Retina (tissue), 1 donor: ENCODE measurements at regions not wholly inside any gene's neighbourhood (a gene's known extent, or its start where the extent isn't known, plus 50 kb on each side); places are given as distances from the start of the nearest gene placed in this dataset.

Source experiments
- DNase-seq: peaks from one replicate; pipeline ENCODE4 v3.0.0-alpha.2; 2016

DNA sequence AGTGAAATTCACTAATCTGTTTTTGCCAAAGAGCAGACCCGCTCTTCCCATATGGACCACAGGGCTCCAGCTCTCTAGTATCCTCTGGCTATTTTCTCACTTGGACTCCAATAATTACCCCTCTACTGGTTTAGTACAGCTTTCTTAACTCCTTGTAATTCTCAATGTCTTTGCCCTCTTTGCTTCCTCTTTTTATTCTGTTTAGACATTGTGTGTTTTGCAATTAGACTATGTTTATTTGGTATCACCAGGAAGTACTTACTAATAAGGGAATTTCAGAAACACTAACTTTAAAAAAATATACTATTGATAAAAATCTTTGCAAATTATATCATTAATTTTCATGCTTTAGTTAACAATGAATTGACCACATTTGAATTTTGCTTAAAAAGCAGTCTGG, 111.6 kb upstream of the OBI1 start:
- no peak for DNase-seq

DNA sequence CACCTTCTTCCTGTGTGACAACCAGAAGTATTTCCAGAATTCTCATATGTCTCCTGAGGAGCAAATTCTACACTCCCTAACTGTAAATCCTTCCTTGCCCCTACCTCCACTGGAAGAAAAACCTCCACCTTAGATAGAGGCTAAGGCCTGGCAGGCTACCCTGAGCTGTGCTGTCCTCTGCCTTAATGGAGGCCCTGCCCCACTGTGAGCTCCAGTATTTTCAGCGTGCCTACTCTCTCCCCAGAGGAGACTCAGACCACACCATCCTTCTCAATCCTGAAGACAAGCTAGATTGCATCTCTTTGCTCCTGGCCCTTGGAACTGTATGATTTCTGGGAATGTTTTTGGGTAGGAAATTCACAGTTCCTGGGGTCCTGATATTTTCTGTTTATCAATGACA, 110.0 kb upstream of the OBI1 start:
- DNase-seq, result no peak

DNA sequence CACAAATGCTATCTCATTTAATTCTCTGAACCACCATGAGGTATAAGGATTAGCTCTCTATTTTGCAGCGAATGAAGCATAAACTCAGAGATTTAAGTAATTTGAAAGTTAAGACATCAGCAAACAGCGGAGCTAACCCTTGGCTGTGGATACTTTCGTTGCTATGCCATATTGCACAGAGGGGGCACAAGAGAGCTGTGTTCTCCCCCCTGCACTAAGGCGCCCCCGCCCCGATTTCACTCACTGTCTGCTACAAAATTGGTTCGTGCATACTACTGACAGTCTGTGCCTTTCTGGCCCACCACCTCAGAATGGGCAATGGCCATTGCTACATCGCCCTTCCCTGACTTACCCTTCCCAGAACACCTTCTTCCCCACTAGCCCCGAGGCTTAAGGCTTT, 105.7 kb upstream of the OBI1 start:
- DNase-seq, result no peak

DNA sequence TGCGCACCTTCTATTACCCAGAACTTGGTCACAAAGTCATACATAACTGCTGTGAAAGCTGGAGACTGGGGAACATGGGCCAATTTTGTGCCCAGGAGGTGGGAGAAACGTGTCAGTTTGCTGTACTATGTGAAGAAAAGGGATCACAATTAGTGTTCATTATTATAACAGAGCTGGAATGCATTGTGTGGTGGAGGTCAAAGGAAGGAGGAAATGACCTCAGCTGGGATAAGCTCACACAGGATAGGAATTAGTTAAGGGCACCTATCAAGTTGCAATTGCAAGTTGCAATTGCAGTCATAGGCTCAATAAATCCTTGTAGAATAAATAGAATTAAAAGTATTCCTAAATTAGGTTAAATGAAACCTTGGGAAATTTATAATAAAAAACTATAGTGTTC, 103.9 kb upstream of the OBI1 start:
- no peak for DNase-seq

DNA sequence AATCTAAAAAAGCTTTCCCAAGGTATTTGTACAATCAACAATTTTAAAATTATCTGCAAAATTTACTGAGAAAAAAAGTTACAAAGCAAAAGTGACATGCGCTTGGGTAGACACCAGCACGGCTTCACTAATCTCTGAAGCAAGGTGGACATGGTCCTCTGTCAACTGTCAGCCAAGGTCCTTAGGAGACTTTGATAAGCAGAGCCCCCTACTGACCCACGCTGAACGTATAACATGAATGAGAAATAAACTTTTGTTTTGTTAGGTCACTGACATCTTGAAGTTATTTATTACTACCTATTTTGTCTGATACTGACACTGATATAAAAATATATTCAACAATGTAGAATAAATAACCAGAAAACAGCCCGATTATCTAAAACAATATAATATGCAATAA, 100.7 kb upstream of the OBI1 start:
- DNase-seq, result no peak

DNA sequence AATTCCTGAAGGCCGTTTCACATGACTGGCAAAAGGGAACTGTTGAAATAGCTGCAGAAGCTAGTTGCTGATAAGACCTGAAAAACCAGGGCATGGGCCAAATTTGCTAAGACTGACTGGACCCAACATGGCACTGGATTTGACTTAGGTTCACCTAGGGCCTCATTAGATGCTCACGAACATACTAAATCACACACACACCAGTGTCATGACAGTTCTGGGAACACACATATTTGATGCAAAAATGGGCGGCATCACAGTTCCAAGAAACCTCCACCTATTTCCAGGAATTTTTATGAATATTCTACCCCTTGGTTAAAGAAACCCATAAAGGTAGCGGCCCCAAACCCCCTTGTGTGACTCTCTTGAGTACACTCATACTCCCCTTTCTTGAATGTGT, 99.6 kb upstream of the OBI1 start:
- DNase-seq, result no peak

DNA sequence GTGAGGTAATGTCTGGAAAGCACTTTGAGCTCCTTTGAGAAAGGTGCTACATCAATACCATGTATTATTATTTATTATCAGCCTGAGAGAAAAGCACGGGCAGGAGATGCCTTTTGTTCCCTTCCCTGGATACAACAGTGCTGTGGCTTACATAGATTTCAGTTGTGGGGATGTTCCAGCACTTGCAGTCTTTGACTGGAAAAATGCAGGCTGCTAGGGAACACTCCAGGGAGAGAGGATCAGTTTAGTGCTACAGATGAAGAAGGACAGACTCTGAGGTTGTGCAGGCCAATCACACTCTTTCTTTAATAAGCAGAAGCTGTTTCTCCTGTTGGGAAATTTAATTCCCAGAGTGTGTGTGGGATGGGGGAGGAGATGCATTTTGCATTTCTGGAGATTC, 94.5 kb upstream of the OBI1 start:
- DNase-seq, result peak; percentile 22

DNA sequence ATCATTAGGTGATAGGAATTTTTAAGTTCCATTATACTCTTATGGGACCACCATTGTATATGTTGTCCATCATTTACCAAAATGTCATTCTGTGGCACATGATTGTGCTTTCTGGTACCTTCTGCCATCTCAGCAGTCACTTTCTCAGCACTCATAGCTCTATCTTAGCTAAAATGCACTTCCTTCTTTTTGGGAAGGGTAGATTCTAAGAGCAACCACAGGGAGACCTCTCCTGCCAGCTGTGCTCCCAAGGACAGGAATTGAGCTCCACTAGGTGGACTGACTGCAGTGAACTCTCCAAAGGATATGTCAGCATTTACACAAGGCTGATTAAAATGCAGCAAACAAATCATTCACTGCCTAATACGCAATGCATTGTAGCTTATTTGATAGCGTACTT, 91.8 kb upstream of the OBI1 start:
- no peak for DNase-seq

DNA sequence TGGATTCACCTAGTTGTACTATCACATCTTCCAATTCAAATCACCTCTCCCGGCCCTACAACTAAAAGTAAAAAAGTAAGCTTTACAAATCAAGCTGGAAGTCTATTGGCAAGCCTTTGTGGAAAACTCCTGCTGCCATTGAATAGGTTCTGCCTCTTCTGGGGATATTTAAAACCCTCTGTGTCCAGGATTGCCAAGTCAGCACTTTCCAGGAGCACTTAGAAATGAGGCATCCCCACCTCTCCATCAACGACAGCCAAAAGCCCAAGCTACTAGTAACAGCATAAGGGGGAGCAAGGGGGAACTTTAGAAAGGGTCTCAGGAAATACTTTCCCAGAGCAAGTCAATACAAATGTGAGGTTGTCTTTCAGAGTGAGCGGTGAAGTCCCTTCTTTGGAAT, 85.0 kb upstream of the OBI1 start:
- no peak for DNase-seq

DNA sequence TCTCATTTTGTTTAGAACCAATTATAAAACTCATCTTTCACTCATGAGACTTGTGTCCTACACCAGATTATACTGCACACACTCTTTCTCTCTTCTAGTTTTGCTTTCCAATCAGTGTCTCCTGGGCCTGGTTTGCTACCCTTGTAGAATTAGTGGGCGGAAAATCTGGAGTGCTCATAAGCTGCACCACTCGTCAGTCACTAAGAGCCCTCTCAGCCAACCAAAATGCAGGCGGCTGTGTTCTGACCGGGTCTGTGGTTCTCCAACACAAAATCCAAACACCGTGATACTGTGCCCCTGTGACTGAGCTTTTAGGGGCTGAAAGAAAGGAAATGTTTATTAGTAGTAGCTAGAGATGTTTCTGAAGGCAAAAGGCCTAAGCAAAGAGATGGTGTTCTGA, 83.7 kb upstream of the OBI1 start:
- DNase-seq, result no peak

DNA sequence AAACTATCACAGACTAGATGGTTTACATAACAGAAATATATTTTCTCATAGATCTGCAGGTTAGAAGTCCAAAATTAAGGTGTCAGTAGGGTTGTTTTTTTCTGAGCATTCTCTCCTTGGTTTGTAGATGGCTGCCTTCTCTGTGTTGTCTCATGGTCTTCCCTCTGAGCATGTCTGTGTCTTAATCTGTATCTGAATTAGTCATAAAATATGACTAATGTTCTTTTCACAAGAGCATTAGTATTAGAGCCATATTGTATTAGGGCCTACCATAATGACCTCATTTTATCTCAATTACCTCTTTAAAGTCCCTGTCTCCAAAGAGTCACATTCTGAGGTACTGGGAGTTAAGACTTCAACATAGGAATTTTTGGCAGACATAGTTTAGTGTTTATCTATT, 77.2 kb upstream of the OBI1 start:
- no peak for DNase-seq

DNA sequence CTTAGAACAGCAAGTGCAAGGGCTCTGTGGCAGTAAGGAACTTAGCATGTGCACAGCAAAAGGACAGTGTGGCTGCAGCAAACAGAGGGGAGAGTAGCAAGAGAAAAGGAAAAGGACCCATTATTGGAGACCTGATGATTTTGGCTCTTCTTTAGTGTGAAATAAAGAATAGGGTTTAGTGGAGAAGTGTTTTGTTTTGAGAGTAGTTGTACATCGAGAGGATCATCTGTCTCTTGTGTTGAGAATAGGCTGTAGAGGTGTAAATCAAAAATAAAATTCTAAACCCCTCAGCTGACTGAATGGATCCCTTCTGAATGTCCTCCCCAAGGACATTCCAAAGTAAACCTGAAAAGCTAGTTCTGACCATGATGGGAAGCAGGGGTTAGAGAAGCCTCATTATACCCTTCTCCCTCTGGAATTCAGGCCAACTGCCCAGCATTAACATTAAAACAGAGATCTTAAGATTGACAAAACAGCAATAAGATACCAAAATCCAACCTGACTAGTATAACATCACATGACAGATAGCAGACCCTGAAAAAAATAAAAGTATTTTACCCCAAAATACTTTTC, 73.6 kb upstream of the OBI1 start:
- DNase-seq, result no peak

DNA sequence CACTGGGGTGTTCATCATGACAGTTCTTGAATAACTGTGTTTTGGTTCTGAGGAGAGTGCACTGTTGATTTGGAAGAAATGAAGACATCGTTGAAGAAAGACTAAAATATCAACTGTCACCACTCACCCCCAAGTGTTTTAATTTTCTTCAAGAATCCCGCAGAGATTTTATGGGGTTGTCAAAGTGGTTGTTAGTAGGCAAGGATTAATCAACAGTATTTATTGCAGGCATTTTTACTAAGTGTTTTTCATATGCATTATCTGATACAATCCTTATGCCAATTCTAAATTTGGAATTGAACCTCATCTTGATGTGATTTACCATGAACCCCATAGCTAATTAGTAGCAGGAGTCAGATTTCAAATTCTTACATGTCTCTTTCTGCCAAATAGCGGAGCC, 63.7 kb upstream of the OBI1 start:
- DNase-seq, result no peak

DNA sequence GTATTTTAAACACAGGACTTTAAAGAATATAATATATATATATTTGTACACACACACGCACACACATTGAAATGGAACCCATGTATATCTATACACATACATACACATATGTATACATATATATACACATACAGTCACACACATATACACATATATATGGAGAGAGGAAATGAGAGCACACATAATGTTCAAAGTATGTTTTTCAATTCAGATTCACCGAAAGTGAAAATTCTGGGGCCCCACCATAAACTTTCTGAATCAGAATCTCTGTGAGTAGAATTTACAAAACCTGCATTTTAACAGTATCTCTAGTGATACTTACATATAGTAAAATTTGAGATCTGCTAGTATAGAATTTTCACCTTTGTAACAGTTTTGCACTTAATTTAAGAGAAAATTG, 60.4 kb upstream of the OBI1 start:
- no peak for DNase-seq

DNA sequence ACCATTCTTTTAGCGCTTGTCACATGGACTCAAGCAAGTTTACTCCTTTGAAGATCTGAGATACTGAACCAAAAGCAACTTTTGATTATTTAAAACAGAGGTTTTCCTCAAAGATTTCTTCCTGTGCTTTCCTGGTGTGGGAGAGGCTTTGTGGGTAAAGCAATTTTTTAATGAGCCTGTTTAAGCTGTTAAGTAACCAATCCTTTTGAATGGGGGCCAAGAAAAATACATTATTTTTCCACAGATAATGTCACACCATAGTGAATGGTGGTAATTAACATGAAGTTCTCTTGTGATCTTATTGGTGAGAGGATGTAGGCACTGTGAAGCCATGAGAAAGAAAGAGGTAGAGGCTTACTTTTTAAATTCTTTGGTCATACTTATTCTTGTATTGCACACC, 55.8 kb upstream of the OBI1 start:
- no peak for DNase-seq

DNA sequence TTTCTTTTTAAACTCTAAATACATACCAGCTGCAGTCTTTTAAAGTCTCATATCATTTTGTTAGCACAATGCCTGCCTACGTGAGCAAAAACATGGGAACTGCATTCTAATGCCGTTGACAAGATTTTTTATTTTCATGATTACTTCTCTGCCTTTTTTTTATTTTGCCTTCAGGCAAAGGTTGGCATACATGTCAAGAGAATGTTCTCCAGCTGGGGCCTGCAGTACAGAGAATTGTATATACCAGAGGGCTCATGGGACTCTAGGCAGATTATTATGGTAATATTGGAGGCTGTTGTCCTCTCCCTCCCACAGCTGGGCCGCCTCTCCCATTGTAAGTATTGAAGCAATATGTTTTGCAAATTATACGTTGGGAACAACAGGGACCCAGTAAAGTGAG, 53.9 kb upstream of the OBI1 start:
- DNase-seq, result no peak

DNA sequence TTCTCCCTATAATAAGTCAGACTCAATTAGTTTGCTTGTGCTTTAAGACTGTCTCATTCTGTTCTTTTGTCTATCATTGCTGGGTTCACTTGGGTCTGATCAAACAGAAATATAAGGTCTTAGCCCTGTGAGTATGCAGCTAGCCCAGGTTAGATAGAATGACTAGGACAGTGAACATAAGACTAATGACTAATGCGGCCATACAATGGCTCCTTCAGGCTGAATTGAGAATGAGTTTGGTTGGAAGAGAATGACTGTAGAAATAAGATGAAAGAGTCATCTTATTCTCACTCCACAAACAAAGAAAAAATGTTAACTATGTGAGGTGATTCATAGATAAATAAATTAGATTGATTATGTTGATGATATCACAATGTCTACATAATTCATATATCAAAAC, 50.1 kb upstream of the OBI1 start:
- DNase-seq, result no peak
